GM23338 (cell line): ENCODE measurements at regions not wholly inside any gene's neighbourhood (a gene's known extent, or its start where the extent isn't known, plus 50 kb on each side); places are given as distances from the start of the nearest gene placed in this dataset.

Source experiments
- ATAC-seq: fragments of 200-7000 bp; cut with Tn5 transposase; 3 replicates; pipeline ENCODE4 v1.9.1; 2020
- DNase-seq: peaks from one replicate; pipeline ENCODE4 v3.0.0-alpha.2; 2015; ENCODE audit warnings: low spot score
- H2AFZ ChIP-seq: fragments of 200-600 bp; sonication (generic); 2 replicates; pipeline ENCODE4 v1.8.0; 2016; ENCODE audit warnings: antibody characterized with exemption, mild to moderate bottlenecking, moderate library complexity
- H3F3A ChIP-seq: fragments of 200-600 bp; sonication (generic); replicated peaks from 2 replicates; pipeline ENCODE4 v1.8.0; 2017; ENCODE audit warnings: antibody characterized with exemption, mixed run types, low read depth
- H3K27ac ChIP-seq: fragments of 200-600 bp; sonication (generic); 2 replicates; pipeline ENCODE4 v1.6.1; 2016; ENCODE audit warnings: low read depth
- H3K27me3 ChIP-seq: fragments of 200-600 bp; sonication (generic); 2 replicates; pipeline ENCODE4 v1.8.0; 2016; ENCODE audit warnings: mild to moderate bottlenecking, mixed run types, moderate library complexity; ENCODE audit not compliant: insufficient read depth
- H3K36me3 ChIP-seq: fragments of 200-600 bp; sonication (generic); 2 replicates; pipeline ENCODE4 v1.8.0; 2016; ENCODE audit warnings: mild to moderate bottlenecking; ENCODE audit not compliant: insufficient read depth
- H3K4me1 ChIP-seq: fragments of 200-600 bp; sonication (generic); 2 replicates; pipeline ENCODE4 v1.8.0; 2016; ENCODE audit warnings: mild to moderate bottlenecking, moderate library complexity; ENCODE audit not compliant: insufficient read depth
- H3K4me2 ChIP-seq: fragments of 200-600 bp; sonication (generic); 2 replicates; pipeline ENCODE4 v1.7.1; 2017; ENCODE audit warnings: mixed run types
- H3K4me3 ChIP-seq: fragments of 200-600 bp; sonication (generic); 2 replicates; pipeline ENCODE4 v1.6.1; 2016; ENCODE audit warnings: mixed run types
- H3K79me2 ChIP-seq: fragments of 200-600 bp; sonication (generic); replicated peaks from 2 replicates; pipeline ENCODE4 v1.8.0; 2017; ENCODE audit warnings: mild to moderate bottlenecking; ENCODE audit not compliant: insufficient read depth
- H3K9me2 ChIP-seq: fragments of 200-600 bp; sonication (generic); 2 replicates; pipeline ENCODE4 v1.8.0; 2017; ENCODE audit not compliant: insufficient read depth
- H4K20me1 ChIP-seq: fragments of 200-600 bp; sonication (generic); replicated peaks from 2 replicates; pipeline ENCODE4 v1.8.0; 2017; ENCODE audit warnings: mild to moderate bottlenecking; ENCODE audit not compliant: insufficient read depth
- H3K27ac Mint-ChIP-seq: 2 replicates; pipeline ENCODE4 v1.8.0; 2020; ENCODE audit warnings: inconsistent platforms, mild to moderate bottlenecking, moderate library complexity, mixed read lengths
- H3K27me3 Mint-ChIP-seq: 3 replicates; pipeline ENCODE4 v1.8.0; 2022; ENCODE audit warnings: low read depth, mild to moderate bottlenecking, moderate library complexity, mixed read lengths, inconsistent platforms; ENCODE audit not compliant: insufficient read depth, poor library complexity
- H3K36me3 Mint-ChIP-seq: 3 replicates; pipeline ENCODE4 v1.8.0; 2021; ENCODE audit warnings: low read depth, mild to moderate bottlenecking, inconsistent platforms, moderate library complexity, mixed read lengths
- H3K4me1 Mint-ChIP-seq: 3 replicates; pipeline ENCODE4 v1.8.0; 2020; ENCODE audit warnings: mild to moderate bottlenecking, inconsistent platforms, mixed read lengths
- H3K4me3 Mint-ChIP-seq: 3 replicates; pipeline ENCODE4 v1.8.0; 2021; ENCODE audit warnings: moderate library complexity, mild to moderate bottlenecking, inconsistent platforms, mixed read lengths
- H3K9me3 Mint-ChIP-seq: 3 replicates; pipeline ENCODE4 v1.8.0; 2020; ENCODE audit warnings: moderate library complexity, mild to moderate bottlenecking, inconsistent platforms, mixed read lengths
- CREB1 ChIP-seq: fragments of 250-450 bp; sonication (Bioruptor Pico); IDR thresholded peaks from 2 replicates; pipeline ENCODE4 v1.5.0; 2020; ENCODE audit warnings: low read depth, mild to moderate bottlenecking, moderate library complexity
- CTCF ChIP-seq, 2 experiments: fragments of 200-600 bp in 1 of 2; sonication (generic) in 1 of 2; conservative IDR thresholded peaks; 2 replicates each; pipeline versions ENCODE4 v1.5.1 to v1.6.1; 2016 to 2017; ENCODE audit warnings: antibody characterized with exemption in 2 of 2, low read depth in 2 of 2, mild to moderate bottlenecking in 2 of 2, moderate library complexity in 1 of 2
- ETS1 ChIP-seq: IDR thresholded peaks from 2 replicates; pipeline ENCODE4 v1.6.1; 2016; ENCODE audit warnings: antibody characterized with exemption
- EZH2 ChIP-seq: fragments of 200-600 bp; sonication (generic); IDR thresholded peaks from one replicate; pipeline ENCODE4 v1.8.0; 2017; ENCODE audit warnings: antibody characterized with exemption, mild to moderate bottlenecking, low read depth; ENCODE audit not compliant: unreplicated experiment
- EZH2phosphoT487 ChIP-seq: fragments of 200-600 bp; sonication (generic); IDR thresholded peaks from one replicate; pipeline ENCODE4 v1.8.1; 2018; ENCODE audit warnings: antibody characterized with exemption; ENCODE audit not compliant: unreplicated experiment
- JUNB ChIP-seq: IDR thresholded peaks from one replicate; pipeline ENCODE4 v1.6.1; 2016; ENCODE audit warnings: antibody characterized with exemption; ENCODE audit not compliant: unreplicated experiment
- NANOG ChIP-seq: IDR thresholded peaks from 2 replicates; pipeline ENCODE4 v1.6.1; 2016; ENCODE audit warnings: antibody characterized with exemption, borderline replicate concordance
- POLR2AphosphoS5 ChIP-seq: IDR thresholded peaks from 2 replicates; pipeline ENCODE4 v1.6.1; 2016; ENCODE audit warnings: antibody characterized with exemption, low read depth
- REST ChIP-seq: IDR thresholded peaks from one replicate; pipeline ENCODE4 v1.6.1; 2018; ENCODE audit warnings: antibody characterized with exemption; ENCODE audit not compliant: unreplicated experiment
- STAT1 ChIP-seq: IDR thresholded peaks from one replicate; pipeline ENCODE4 v1.6.1; 2016; ENCODE audit warnings: antibody characterized with exemption; ENCODE audit not compliant: unreplicated experiment
- ZNF114 ChIP-seq: fragments of 250-450 bp; sonication (Bioruptor Pico); IDR thresholded peaks from 2 replicates; pipeline ENCODE4 v1.5.0; 2020; ENCODE audit warnings: mild to moderate bottlenecking, moderate library complexity
- ZNF331 ChIP-seq: fragments of 250-450 bp; sonication (Bioruptor Pico); IDR thresholded peaks from 2 replicates; pipeline ENCODE4 v1.5.0; 2020; ENCODE audit warnings: low read depth, mild to moderate bottlenecking, moderate library complexity
- TF ChIP-seq, protein P1 (sequence below): fragments of 250-450 bp; sonication (Bioruptor Pico); IDR thresholded peaks from 2 replicates; pipeline ENCODE4 v1.5.0; 2020; ENCODE audit warnings: mild to moderate bottlenecking, moderate library complexity

GRCh38 chr6:163771180-163771579 is 356.7 kb downstream of the QKI start (continued):
- TF ChIP-seq REST (no peak), CREB1 (no peak), EZH2phosphoT487 (no peak), ZNF114 (CRISPR knock-in tag) (no peak), JUNB (no peak), NANOG (no peak), EZH2 (no peak)

GRCh38 chr6:163768905-163769304 is 354.4 kb downstream of the QKI start:
- no peaks in the 10 kb centered on the region for H3K27me3 Mint-ChIP-seq
- H3K4me3 Mint-ChIP-seq = no peak overlapping the region
- no peak overlapping the region for H3K27ac Mint-ChIP-seq
- no peak overlapping the region for H3K4me2 ChIP-seq
- H3K9me2 ChIP-seq = no peaks in the 10 kb centered on the region; the same call in 1 of the 2 replicates
- H3F3A ChIP-seq = no peaks in the 10 kb centered on the region
- no peak overlapping the region for H3K4me3 ChIP-seq
- no peak for DNase-seq
- no peaks in the 10 kb centered on the region for H3K27me3 ChIP-seq
- no peak for ATAC-seq
- no peak overlapping the region for H3K27ac ChIP-seq
- no peaks in the 10 kb centered on the region for H3K9me3 Mint-ChIP-seq
- no peak overlapping the region for H2AFZ ChIP-seq
- H3K36me3 Mint-ChIP-seq = no peaks in the 10 kb centered on the region
- H3K79me2 ChIP-seq = no peaks in the 10 kb centered on the region
- H3K4me1 Mint-ChIP-seq = peaks cover 10% of the 10 kb centered on the region
- no peaks in the 10 kb centered on the region for H3K36me3 ChIP-seq
- H3K4me1 ChIP-seq = peaks cover 7% of the 10 kb centered on the region
- no peaks in the 10 kb centered on the region for H4K20me1 ChIP-seq
- TF ChIP-seq CREB1 = no peak
- TF ChIP-seq JUNB = no peak
- TF ChIP-seq STAT1 = no peak
- TF ChIP-seq, protein P1, sequence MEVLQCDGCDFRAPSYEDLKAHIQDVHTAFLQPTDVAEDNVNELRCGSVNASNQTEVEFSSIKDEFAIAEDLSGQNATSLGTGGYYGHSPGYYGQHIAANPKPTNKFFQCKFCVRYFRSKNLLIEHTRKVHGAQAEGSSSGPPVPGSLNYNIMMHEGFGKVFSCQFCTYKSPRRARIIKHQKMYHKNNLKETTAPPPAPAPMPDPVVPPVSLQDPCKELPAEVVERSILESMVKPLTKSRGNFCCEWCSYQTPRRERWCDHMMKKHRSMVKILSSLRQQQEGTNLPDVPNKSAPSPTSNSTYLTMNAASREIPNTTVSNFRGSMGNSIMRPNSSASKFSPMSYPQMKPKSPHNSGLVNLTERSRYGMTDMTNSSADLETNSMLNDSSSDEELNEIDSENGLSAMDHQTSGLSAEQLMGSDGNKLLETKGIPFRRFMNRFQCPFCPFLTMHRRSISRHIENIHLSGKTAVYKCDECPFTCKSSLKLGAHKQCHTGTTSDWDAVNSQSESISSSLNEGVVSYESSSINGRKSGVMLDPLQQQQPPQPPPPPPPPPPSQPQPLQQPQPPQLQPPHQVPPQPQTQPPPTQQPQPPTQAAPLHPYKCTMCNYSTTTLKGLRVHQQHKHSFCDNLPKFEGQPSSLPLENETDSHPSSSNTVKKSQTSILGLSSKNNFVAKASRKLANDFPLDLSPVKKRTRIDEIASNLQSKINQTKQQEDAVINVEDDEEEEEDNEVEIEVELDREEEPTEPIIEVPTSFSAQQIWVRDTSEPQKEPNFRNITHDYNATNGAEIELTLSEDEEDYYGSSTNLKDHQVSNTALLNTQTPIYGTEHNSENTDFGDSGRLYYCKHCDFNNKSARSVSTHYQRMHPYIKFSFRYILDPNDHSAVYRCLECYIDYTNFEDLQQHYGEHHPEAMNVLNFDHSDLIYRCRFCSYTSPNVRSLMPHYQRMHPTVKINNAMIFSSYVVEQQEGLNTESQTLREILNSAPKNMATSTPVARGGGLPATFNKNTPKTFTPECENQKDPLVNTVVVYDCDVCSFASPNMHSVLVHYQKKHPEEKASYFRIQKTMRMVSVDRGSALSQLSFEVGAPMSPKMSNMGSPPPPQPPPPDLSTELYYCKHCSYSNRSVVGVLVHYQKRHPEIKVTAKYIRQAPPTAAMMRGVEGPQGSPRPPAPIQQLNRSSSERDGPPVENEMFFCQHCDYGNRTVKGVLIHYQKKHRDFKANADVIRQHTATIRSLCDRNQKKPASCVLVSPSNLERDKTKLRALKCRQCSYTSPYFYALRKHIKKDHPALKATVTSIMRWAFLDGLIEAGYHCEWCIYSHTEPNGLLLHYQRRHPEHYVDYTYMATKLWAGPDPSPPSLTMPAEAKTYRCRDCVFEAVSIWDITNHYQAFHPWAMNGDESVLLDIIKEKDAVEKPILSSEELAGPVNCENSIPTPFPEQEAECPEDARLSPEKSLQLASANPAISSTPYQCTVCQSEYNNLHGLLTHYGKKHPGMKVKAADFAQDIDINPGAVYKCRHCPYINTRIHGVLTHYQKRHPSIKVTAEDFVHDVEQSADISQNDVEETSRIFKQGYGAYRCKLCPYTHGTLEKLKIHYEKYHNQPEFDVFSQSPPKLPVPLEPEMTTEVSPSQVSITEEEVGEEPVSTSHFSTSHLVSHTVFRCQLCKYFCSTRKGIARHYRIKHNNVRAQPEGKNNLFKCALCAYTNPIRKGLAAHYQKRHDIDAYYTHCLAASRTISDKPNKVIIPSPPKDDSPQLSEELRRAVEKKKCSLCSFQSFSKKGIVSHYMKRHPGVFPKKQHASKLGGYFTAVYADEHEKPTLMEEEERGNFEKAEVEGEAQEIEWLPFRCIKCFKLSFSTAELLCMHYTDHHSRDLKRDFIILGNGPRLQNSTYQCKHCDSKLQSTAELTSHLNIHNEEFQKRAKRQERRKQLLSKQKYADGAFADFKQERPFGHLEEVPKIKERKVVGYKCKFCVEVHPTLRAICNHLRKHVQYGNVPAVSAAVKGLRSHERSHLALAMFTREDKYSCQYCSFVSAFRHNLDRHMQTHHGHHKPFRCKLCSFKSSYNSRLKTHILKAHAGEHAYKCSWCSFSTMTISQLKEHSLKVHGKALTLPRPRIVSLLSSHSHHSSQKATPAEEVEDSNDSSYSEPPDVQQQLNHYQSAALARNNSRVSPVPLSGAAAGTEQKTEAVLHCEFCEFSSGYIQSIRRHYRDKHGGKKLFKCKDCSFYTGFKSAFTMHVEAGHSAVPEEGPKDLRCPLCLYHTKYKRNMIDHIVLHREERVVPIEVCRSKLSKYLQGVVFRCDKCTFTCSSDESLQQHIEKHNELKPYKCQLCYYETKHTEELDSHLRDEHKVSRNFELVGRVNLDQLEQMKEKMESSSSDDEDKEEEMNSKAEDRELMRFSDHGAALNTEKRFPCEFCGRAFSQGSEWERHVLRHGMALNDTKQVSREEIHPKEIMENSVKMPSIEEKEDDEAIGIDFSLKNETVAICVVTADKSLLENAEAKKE (CRISPR knock-in tag) = no peak
- TF ChIP-seq NANOG = no peak
- TF ChIP-seq EZH2phosphoT487 = no peak
- TF ChIP-seq ETS1 = no peak
- no peak for TF ChIP-seq ZNF331 (CRISPR knock-in tag)
- no peak for TF ChIP-seq CTCF (conservative IDR thresholded peaks at IDR 0.05; ENCODE audit: low read depth in 2 of 2)
- TF ChIP-seq ZNF114 (CRISPR knock-in tag) = no peak
- TF ChIP-seq EZH2 = no peak
- TF ChIP-seq POLR2AphosphoS5 = no peak
